ENCODE measurements at regions not wholly inside any gene's neighbourhood (a gene's known extent, or its start where the extent isn't known, plus 50 kb on each side); places are given as distances from the start of the nearest gene placed in this dataset.

GRCh38 chr10:9792181-9792580 lies 1225.5 kb upstream of the CELF2 start:
- 66 to 69% methylated on average over 3 of the region's 3 CpGs for WGBS, 2 donors
- Histone ChIP-seq H3K27ac (no peak overlapping the region), H3K36me3 (no peaks in the 10 kb centered on the region), H3K4me1 (no peaks in the 10 kb centered on the region), H3K4me3 (replicated peaks in 1 of 3) (no peak overlapping the region), H3K9me3 (no peaks in the 10 kb centered on the region), H3K27me3 (no peaks in the 10 kb centered on the region)
- no peak for DNase-seq
- TF ChIP-seq POLR2A (IDR thresholded peaks at IDR 0.05) (no peak), CTCF (IDR thresholded peaks at IDR 0.05) (no peak)
- intact Hi-C loops (cut with DNase I): no loop called here

DNA sequence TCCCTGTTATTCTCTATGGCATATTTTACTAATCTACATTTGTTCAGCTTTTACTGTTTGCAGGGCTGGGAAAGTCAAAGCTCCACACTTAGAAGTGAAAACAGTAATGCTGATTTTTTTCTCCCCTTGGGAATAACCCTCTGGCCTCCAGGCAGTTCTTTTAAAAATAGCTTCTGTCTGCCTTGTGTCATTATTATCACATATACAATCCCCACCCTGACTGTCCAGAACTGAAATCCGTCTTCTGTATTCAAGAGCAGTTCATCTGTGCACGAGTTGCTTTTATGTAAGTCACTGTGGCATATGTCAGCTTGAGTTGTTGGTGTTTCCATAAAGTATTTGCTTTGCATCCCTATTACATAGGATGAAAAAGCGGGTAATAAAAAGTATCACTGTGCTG lies 1221.1 kb upstream of the CELF2 start:
- no peaks in the 10 kb centered on the region for H3K27me3 ChIP-seq
- no peaks in the 10 kb centered on the region for H3K9me3 ChIP-seq
- TF ChIP-seq POLR2A (IDR thresholded peaks at IDR 0.05) (no peak), CTCF (IDR thresholded peaks at IDR 0.05) (no peak)
- no peaks in the 10 kb centered on the region for H3K4me1 ChIP-seq
- no peak overlapping the region for H3K4me3 ChIP-seq (replicated peaks in 1 of 3)
- intact Hi-C loops (cut with DNase I): no loop called here
- DNase-seq: no peak
- 68 to 71% methylated on average over 3 of the region's 3 CpGs for WGBS, 2 donors
- no peak overlapping the region for H3K27ac ChIP-seq
- no peaks in the 10 kb centered on the region for H3K36me3 ChIP-seq

DNA sequence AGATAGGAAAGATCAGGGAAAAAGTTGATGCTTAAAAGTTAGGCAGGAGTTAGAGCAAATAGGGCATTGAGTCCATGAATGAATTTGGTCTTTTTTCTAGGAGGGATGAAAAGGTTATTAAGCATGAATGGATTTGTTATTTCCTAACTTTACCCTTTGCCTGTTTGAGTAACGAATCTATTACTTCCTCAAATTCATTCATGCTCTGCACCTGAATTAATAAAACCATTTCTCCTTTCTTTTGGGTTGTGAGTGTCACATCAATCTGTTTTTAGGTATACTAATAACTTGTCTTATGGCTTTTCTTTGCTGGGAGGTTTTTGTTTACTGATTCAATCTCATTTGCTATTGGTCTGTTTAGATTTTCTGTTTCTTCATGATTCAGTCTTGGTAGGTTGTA lies 1217.7 kb upstream of the CELF2 start:
- no peak overlapping the region for H3K27ac ChIP-seq
- H3K4me1 ChIP-seq: no peaks in the 10 kb centered on the region
- intact Hi-C loops (cut with DNase I): no loop called here
- H3K27me3 ChIP-seq: no peaks in the 10 kb centered on the region
- H3K4me3 ChIP-seq (replicated peaks in 1 of 3): no peak overlapping the region
- TF ChIP-seq CTCF (IDR thresholded peaks at IDR 0.05): no peak
- TF ChIP-seq POLR2A (IDR thresholded peaks at IDR 0.05): no peak
- no peak for DNase-seq
- no peaks in the 10 kb centered on the region for H3K9me3 ChIP-seq
- 69 to 74% methylated on average over 1 of the region's 1 CpG for WGBS, 2 donors
- H3K36me3 ChIP-seq: no peaks in the 10 kb centered on the region

DNA sequence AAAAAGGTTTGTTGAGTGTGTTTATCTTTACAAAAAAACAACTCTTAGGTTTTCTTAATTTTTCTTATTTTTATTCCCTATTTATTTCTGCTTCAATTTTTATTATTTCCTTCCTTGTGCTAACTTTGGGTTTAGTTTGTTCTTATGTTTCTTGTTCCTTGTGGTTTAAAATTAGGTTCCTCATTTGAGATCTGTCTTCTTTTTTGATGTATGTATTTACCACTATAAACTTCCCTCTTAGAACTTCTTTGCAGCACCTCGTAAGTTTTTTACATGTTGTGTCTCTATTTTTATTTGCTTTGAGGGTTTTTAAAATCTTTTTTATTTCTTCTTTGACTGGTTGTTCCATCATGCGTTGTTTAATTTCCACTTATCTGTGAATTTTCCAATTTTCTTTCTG lies 1217.1 kb upstream of the CELF2 start:
- H3K4me1 ChIP-seq: no peaks in the 10 kb centered on the region
- WGBS, 2 donors: 79 to 90% methylated on average over 2 of the region's 2 CpGs

DNA sequence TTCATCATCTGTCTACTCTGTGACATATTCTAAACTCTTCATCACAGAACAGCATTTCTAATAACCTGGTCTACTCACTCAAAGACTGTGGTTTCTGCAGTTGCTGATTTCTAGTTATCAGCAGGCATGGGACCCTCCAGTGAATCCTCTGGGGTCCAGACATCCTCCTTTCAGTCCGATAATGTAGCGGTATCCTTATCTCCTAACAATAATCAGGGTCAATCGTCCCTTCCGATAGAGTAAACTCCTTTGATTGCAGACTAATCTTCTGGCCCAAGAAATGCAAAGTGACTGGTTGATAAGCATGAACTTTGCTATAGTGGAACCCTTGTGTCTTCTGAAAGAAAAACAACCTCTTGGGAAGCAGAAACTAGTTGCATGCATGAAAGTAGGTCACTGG lies 1209.8 kb upstream of the CELF2 start:
- Histone ChIP-seq H3K4me3 (replicated peaks in 1 of 3) (no peak overlapping the region), H3K36me3 (no peaks in the 10 kb centered on the region), H3K9me3 (no peaks in the 10 kb centered on the region), H3K27ac (no peak overlapping the region), H3K27me3 (no peaks in the 10 kb centered on the region), H3K4me1 (no peaks in the 10 kb centered on the region)
- no peak for TF ChIP-seq POLR2A (IDR thresholded peaks at IDR 0.05)
- no peak for TF ChIP-seq CTCF (IDR thresholded peaks at IDR 0.05)
- intact Hi-C loops (cut with DNase I): no loop called here
- no peak for DNase-seq
- WGBS, 2 donors: 81 to 82% methylated on average over 4 of the region's 4 CpGs

More for the DNA sequence above, 1217.1 kb upstream of the CELF2 start:
- no peaks in the 10 kb centered on the region for H3K27me3 ChIP-seq
- no peaks in the 10 kb centered on the region for H3K9me3 ChIP-seq
- intact Hi-C loops (cut with DNase I): no loop called here
- no peak overlapping the region for H3K27ac ChIP-seq
- no peak for TF ChIP-seq CTCF (IDR thresholded peaks at IDR 0.05)
- TF ChIP-seq POLR2A (IDR thresholded peaks at IDR 0.05): no peak
- H3K4me3 ChIP-seq (replicated peaks in 1 of 3): no peak overlapping the region
- no peak for DNase-seq
- H3K36me3 ChIP-seq: no peaks in the 10 kb centered on the region

Data from thyroid gland (tissue), 4 donors.